SKM-1 treated with dmso at 0.1 percent for 144 hours (cell line): ENCODE measurements at regions not wholly inside any gene's neighbourhood (a gene's known extent, or its start where the extent isn't known, plus 50 kb on each side); places are given as distances from the start of the nearest gene placed in this dataset.
"Not testable (repeated sequence)": the region's sequence is repeated elsewhere in the genome, so short reads cannot be mapped to it uniquely, and the experiment has no call there.

Experiments
- DNase-seq: peaks from one replicate; lab custom pipeline; 2025; ENCODE audit not compliant: unreplicated experiment; lab: John Stamatoyannopoulos, UW

DNA sequence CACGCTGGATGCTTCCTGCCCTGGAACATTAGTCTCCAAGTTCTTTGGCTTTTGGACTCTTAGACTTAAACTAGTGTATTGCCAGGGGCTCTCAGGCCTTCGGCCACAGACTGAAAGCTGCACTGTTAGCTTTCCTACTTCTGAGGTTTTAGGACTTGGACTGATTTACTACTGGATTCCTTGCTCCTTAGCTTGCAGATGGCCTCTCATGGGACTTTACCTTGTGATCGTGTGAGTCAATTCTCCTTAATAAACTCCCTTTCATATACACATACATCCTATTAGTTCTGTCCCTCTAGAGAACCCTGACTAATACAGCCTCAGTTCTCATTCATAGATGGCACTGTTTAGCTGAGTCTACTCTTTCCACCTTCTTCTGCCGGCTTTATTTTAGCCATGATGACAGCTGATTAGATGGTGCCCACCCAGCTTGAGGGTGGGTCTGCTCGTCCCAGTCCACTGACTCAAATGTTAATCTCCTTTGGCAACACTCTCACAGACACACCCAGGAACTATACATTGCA lies 389.1 kb downstream of the NYAP2 start:
- no peak for DNase-seq

DNA sequence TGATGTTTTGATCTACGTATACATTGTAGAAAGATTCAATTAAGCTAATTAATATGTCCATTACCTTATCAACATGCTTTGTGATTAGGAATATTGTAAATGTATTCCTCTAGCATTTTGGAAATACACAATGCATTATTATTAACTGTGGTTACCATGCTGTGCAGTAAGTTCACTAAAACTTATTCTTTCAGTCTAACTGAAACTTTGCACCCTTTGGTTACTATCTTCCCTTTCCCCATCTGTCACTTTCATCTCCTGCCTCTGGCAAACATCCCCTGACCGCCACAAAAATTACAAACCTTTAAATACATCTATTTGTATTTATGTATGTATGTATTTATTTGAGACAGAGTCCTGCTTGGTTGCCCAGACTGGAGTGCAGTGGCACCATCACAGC lies 388.0 kb downstream of the NYAP2 start:
- DNase-seq: no peak

DNA sequence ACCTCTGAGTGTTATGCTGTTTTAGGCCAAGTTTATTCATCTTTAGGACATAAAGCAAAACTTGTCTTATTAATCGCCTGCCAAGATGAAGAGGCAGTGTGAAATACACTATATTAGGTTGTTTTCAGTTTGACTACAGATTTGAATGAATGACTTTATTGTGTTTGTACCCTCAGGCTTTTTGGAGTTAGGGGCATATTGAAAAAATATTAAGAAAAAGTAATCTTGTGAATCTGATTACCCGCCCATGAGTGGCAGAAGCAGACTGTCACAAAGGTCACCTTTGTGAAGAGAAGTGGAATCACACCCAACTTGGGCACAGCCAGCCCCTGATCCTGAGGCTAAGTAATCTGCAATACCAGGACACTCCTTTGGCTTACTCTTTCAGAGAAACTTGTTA lies 382.5 kb downstream of the NYAP2 start:
- DNase-seq: no peak

DNA sequence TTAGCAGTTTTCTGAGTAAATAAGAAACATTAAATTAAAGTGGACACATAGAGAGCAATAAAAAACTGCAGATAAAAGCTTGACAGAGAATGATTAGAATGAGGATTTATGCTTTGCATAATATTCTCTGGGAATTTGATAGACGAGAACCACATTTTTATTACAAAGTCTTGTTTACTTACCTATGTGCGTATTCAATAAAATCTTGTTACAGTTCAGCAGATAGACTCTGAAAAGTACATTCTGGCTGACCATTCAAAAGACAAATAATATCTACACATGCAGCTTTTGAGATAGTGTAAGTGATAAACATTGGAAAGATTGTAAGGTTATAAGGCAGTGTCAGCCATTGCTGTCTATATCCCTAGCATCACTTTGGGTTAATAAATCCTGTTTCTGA lies 381.6 kb downstream of the NYAP2 start:
- no peak for DNase-seq

DNA sequence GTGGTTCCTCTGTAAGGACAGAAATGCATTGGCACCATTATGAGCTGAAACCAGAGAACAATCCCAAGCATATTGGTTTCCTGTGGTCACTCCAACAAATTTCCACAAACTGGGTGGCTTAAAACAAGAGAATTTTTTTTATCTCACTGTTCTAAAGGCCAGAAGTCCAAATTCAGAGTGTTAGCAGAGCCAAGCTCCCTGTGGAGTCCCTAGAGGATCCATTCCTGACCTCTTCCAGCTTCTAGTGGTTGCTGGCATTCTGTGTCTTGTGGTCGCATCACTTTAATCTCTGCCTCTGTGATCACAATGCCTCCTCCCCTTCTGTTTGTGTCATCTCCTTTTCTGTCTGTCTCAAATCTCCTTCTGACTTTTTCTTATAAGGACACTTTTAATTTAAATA lies 380.3 kb downstream of the NYAP2 start:
- DNase-seq: no peak

DNA sequence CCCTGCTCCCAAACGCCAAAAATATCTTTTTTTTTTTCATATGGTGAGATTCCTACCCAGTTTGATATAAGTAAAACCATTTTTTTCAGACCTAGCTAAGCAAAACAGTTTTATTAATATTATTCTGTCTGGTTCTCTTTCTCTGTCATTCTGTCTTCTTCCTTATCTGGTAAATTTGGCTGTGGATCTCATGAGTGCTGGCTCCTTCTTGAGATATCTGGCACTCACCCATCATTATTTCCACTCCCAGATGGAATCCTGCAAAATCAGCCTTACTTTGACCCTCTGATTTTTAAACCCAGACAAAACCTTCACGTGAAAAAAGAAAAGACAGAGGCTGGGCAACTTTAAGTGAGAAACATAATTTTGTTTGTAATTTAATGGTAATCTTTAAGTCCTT lies 373.6 kb downstream of the NYAP2 start:
- DNase-seq: no peak

DNA sequence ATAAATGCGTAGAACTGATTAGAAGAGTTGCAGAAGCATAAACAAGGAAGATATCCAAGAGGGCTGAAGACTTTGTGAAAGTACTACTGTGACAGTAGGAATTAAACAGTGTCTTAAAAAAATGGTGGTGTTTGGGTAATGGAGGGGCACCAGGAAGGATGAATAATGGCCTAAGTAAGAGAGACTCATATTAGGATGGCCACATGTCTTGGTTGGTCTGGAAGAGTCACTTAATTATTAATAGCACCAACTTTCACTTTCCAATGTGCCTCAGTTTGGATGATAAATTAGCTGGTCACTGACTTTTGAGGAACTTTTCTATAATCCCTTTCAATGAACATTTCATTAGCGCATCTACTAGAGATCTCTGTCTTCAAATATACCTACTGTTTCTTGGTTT lies 372.2 kb downstream of the NYAP2 start:
- no peak for DNase-seq

DNA sequence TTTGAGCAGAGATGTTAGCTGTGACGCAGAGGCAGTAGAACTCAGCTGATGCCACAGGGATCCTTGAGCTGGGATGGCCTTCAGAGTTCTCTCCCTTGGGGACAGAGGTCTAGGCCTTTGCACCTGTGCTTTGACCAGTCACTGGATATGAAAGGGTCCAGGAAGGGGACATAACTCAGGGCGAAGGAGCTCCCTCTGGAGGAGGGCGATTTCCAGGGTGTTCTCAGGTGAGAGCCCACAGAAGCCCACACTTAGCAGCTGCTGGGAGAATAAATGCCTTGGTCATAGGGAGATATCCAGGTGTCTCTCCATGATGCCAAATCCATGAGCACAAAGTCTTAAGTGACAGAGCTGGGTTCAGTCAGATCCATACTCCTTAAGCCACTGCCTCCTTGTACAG lies 369.2 kb downstream of the NYAP2 start:
- no peak for DNase-seq

DNA sequence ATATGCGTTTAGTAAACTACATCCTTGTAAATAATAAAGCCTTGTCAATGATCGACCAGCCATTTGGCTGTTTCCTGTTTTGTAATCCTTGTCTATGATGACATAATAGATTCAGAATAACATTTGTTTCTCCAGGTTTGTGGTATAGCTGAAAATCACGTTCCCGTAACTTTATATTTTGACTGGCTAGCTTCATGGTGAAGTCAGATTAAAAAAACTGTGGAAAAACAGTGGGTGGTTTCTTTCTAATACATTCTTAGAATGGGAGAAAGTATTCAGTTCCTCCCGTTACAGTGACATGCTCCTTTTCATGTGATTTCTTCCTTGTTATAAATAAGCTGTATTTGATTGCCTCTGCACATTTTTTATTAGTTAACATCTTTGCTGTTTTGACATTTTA lies 366.9 kb downstream of the NYAP2 start:
- no peak for DNase-seq

DNA sequence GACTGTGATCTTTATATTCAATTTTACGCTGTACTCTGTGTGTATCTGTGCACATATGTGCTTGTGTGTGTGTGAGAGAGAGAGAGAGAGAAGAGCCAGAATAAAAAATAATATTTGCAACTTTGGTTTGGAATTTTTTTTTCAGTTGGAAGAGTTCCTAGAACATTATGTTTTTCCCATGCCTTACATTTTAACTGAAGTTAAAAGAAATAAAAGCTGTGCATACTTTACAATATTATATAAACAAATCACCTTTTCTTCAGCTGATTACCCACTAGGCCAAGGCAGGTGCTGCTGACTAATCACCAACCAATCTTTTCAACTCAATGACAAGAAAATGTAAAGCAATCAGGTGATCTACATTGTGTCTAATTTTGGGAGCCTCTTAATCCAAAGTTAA lies 366.3 kb downstream of the NYAP2 start:
- DNase-seq: no peak

DNA sequence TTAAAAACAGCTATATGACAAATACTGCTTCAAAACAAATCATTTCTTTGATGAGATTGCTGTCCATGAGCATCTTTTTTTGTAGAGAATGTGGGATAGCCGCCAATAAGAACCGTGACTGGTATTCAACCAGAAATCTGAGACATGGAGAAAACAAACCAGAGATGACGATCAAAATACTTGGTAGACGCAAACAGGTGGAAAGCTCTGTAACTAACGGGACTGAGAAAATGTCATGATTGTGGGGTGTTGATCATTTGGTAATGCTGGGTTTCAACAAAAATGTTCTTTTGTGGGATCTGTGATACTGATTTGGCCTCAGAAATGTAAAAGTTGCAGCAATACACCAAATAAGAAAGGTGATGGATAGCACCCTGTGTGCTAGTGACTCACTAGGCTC lies 364.8 kb downstream of the NYAP2 start:
- DNase-seq: no peak

DNA sequence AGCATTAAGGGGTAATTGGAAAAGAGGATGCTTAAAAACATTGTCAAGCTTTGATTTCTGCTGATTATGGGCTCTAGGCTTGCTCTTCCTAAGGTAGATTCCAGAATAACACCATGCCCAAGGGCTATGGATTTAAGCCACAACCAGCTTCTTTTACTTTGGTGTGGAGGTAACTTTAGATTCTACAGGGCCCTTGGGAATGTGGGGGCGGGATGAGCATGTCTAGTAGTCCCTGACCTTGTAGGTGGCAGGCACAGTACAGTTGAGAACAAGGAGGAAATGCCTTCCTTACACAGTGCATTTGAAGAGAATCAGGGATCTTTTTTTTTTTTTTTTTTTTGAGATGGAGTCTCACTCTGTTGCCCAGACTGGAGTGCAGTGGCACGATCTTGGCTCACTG lies 364.2 kb downstream of the NYAP2 start:
- DNase-seq: no peak

DNA sequence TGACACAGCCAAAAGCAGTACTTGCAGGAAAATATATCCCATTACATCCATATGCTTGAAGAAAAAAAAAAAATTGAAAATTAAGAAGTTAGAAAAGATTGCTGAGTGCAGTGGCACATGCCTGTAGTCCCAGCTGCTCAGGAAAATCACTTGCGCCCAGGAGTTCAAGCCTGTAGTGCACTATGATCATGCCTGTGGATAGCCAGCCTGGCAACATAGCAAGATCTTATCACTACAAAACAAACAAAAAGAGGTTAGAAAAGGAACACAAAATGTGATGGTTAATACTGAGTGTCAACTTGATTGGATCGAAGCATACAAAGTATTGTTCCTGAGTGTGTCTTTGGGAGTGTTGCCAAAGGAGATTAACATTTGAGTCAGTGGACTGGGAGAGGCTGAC lies 361.9 kb downstream of the NYAP2 start:
- DNase-seq: no peak

DNA sequence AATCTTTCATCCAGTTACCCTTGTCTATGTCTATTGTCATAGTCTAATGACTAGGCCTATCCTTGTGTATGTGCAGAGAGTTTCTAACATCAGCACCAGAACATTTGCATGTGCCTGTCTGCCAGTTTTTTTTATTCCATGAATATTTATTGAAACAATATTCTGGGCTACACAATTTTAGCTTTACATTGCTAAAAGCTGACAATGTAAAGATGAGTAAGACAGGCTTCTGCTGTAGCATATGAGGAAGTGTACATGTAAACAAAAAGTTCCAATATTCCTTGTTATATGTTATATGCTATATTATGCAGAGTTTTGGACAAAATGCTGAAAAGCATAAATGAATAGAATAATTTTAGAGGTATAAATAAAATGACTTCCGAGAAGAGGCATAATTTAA lies 357.7 kb downstream of the NYAP2 start:
- DNase-seq: no peak

DNA sequence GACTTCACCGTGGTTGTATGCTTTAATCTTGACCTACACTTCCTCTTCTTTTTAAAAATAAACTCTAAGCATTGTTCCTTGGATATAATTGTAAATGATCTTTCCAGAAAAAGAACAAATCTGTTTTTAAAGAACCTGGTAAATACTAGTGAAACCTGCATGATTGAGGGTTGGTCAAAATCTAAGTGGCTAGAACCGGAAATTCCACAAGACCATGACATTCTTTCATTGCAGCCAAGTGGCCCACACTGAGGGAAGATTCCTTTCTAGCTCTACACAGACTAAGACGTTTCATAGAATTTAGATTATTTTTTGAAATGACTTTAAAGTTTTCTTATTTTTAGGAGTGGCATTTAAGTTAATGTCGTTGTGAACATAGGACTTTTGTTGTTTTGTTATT lies 356.7 kb downstream of the NYAP2 start:
- DNase-seq: no peak

DNA sequence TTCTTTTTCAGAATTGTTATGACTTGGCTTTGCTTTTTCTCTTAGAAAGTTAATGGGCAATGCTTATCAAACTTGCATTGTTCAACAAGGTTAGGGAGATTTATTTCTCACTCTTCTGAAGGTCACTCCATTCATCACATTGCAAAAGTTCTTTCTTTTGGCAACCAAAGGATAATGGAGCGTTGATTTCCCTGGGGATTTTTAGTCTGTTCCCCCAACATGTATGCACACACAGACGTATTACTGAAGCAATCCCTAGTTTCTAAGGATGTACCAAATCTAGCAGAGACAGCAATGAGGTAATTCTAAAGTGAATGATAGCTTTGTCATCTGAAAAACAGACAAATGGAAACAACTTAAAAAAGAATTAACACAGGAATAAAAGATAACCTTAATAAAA lies 349.1 kb downstream of the NYAP2 start:
- no peak for DNase-seq

DNA sequence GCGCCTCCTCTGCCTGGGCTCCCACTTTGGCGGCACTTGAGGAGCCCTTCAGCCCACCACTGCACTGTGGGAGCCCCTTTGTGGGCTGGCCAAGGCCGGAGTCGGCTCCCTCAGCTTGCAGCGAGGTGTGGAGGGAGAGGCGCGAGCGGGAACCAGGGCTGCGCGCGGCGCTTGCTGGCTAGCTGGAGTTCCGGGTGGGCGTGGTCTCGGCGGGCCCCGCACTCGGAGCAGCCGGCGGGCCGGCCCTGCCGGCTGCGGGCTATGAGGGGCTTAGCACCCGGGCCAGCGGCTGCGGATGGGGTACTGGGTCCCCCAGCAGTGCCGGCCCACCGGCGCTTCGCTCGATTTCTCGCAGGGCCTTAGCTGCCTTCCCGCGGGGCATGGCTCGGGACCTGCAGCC lies 344.5 kb downstream of the NYAP2 start:
- not testable (repeated sequence) for DNase-seq

DNA sequence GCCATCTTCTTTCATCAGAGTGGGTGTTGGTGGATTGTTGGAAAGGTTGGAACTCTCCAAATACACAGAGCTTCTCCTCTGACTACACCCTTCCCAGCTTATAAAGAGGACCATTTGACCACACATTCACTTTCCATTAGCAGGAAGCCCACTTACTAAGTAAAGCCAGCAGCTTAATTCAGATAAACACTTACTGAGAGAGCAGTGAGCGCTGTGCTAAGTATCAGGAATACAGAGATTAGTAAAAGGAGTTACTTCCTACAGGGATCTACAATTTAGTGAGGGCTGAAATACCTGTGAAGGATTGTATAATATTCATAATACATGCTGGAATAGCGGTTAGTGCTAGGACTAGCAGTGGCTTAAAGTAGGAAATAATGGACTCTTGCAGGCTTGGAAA lies 343.0 kb downstream of the NYAP2 start:
- no peak for DNase-seq

DNA sequence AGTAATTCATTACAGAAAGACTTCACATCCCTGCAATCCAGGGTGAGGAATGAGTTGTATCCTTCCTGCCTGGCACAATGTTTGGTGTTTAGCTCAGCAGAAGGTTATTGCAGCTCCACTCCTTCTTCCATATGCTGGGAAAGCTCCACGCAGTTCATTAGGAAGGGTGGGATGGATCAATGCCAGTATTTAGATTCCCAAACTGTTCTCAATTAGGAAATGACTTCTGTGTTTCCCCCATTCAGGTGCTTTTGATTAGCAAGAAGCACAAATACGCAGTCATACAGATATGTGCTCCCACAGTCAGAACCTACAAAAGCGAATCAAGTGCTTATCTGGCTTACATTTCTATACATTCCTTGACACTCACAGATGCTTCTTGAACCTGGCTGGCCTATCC lies 340.6 kb downstream of the NYAP2 start:
- no peak for DNase-seq

DNA sequence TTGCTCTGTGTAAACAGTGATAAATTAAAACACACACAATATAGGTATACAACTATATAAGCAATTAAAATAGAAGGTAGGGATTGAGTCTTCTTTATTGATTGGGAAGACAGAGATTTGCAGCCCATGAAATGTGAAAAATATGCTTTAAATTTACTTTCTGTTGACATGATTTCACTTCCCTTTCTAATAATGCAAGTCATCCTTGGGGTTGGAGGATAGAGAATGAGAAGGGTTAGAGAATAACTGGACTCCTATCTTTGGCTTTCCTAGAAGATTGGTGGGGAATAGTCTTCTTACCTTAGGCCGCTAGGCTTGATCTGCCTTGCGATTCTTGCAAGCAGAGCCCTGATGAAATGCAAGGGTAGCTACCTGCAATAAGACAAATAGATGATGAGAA lies 339.8 kb downstream of the NYAP2 start:
- no peak for DNase-seq

DNA sequence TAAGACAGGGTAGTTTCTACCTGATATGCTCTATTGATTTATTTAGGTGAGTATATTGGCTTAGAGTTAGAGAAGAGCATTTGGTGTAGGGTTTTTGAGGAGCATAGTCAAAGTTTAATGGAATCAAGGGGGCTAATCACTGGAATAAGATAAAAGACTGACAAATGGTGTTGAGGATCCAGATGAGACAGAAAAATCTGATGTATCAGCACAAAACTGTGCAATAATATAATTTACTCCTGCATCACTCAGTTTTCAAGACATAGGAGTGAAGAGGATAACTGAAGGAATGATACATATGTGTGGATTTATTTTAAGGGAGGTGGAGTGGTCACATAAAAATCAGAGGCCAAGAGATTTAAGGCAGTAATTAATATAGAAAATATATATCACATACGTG lies 339.2 kb downstream of the NYAP2 start:
- DNase-seq: no peak

DNA sequence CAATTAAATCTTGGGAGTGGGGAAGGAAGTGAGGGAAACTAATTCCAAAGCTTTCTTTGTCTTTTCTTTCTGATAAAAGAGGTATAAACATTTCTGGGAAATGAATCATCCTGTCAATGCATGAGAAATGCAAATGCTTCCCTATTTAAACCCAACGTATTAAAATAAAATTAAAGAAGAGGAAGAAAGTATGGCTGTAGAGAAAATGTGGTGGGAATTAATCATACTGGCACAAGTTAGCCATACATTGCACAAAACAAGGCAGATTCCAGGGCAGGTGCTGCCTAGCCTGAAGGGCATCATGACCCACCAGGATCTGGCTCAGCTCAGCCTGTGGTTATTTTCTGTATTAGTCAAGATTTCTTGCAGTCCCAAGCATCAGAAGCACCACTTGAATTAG lies 338.0 kb downstream of the NYAP2 start:
- no peak for DNase-seq

DNA sequence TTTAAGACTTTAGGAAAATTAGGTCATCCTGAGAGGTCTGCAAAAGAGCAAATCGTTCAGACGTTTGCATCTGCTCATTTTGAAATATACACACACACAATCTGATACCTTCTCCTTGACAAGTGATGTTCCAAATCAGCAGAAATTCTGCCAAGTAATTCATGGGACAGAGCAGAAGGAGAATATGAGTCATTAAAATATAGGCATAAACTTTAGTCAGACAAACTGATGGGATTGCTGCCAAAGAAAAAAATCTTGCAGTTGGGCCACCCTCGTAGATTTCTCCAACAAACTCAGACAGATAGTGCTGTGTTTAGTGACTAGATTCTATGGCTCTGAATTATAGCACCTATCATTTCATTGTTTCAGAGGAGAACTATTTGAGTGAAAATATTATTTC lies 336.3 kb downstream of the NYAP2 start:
- DNase-seq: no peak

DNA sequence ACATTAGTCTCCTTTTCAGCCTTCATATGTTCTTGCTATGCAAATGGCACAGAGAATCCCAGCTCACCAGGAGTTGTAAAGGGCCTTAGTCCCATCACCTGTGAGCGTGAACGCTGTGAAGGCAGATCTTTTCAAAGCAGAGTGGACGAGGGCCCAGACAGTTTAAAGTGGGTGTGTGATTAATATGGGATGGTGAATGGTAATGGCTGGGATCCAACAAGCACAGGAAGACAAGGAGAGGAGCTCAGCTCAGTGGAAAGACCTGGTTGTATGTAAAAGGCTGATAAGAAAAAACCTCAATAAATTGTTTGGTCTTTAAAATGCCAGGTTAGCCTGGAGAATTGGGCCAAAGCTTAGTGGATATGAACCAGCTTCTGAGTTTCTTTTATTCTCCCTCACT lies 326.2 kb downstream of the NYAP2 start:
- DNase-seq: no peak
